ENCODE measurements at regions not wholly inside any gene's neighbourhood (a gene's known extent, or its start where the extent isn't known, plus 50 kb on each side); places are given as distances from the start of the nearest gene placed in this dataset.

DNA sequence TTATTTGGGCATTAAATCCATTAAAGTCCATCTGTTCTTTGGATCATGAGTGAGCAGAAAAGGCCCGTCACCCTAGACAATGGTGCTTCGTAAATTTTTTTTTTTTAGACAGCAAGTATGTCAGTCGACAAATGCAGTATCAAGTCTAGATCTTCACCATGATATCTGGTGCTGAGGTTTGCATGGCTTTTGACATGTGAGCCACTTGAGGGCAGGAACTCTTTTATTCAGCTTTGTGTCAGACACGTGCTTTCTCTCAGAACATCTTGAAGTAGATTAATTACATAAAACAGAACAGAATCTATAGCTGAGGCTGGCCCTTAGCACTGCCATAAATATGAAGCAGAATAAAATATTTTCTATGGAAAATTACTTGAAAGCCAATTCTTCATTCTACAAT, 62.9 kb upstream of the CARD18 start:
- TF ChIP-seq, protein P1, sequence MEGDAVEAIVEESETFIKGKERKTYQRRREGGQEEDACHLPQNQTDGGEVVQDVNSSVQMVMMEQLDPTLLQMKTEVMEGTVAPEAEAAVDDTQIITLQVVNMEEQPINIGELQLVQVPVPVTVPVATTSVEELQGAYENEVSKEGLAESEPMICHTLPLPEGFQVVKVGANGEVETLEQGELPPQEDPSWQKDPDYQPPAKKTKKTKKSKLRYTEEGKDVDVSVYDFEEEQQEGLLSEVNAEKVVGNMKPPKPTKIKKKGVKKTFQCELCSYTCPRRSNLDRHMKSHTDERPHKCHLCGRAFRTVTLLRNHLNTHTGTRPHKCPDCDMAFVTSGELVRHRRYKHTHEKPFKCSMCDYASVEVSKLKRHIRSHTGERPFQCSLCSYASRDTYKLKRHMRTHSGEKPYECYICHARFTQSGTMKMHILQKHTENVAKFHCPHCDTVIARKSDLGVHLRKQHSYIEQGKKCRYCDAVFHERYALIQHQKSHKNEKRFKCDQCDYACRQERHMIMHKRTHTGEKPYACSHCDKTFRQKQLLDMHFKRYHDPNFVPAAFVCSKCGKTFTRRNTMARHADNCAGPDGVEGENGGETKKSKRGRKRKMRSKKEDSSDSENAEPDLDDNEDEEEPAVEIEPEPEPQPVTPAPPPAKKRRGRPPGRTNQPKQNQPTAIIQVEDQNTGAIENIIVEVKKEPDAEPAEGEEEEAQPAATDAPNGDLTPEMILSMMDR (IDR thresholded peaks at IDR 0.05): no peak
- TF ChIP-seq POLR2A (IDR thresholded peaks at IDR 0.05): no peak

All from lower leg skin (tissue), 3 donors.